B cell (primary cell): ENCODE measurements at regions not wholly inside any gene's neighbourhood (a gene's known extent, or its start where the extent isn't known, plus 50 kb on each side); places are given as distances from the start of the nearest gene placed in this dataset.

ENCODE experiments used
- ATAC-seq: fragments of 200-7000 bp; cut with Tn5 transposase; one replicate; pipeline ENCODE4 v1.10.0; 2021; ENCODE audit warnings: low read depth, mild to moderate bottlenecking, moderate number of reproducible peaks, moderate library complexity
- CTCF ChIA-PET: fragments of 350-600 bp; sonication (Branson Sonifier 250); formaldehyde crosslinking; loops from one replicate; lab custom pipeline; 2021; ENCODE audit warnings: antibody characterized with exemption, inconsistent platforms; lab: Charles Lee
- POLR2A ChIA-PET: fragments of 350-600 bp; sonication (Branson Sonifier 250); formaldehyde crosslinking; loops from one replicate; lab custom pipeline; 2021; ENCODE audit warnings: antibody characterized with exemption; lab: Charles Lee
- DNase-seq: peaks from one replicate; pipeline ENCODE4 v3.0.0; 2013
- H2AFZ ChIP-seq: 2 replicates; pipeline ENCODE4 v1.6.1; 2012; ENCODE audit warnings: mild to moderate bottlenecking, low read depth, low read length; ENCODE audit not compliant: insufficient read depth, poor library complexity, severe bottlenecking
- H3K27ac ChIP-seq, 2 donors: 1 replicate in 1 of 2; 2 replicates in 1 of 2; pipeline ENCODE4 v1.5.1; 2012 to 2013; ENCODE audit warnings: low read length in 2 of 2, mild to moderate bottlenecking in 2 of 2, moderate library complexity in 1 of 2
- H3K27me3 ChIP-seq, 4 experiments: fragments of 200-600 bp in 1 of 4; sonication (generic) in 1 of 4; replicated peaks in 1 of 4; 1 replicate in 2 of 4; 2 replicates in 2 of 4; pipeline versions ENCODE4 v1.6.1 to v1.7.0; 2013 to 2016; ENCODE audit warnings: low read length in 3 of 4, mild to moderate bottlenecking in 2 of 4, mixed read lengths in 1 of 4, moderate library complexity in 1 of 4; ENCODE audit not compliant: insufficient read depth in 4 of 4, control insufficient read depth in 3 of 4; ENCODE audit errors: control extremely low read depth in 1 of 4
- H3K36me3 ChIP-seq, 2 experiments: replicated peaks in 1 of 2; 1 replicate in 1 of 2; 2 replicates in 1 of 2; pipeline versions ENCODE4 v1.6.1 to v1.7.1; 2013; ENCODE audit warnings: low read length in 1 of 2; ENCODE audit not compliant: insufficient read depth in 2 of 2, control insufficient read depth in 1 of 2; ENCODE audit errors: control extremely low read depth in 1 of 2, extremely low read depth in 1 of 2
- H3K4me1 ChIP-seq, 2 donors: fragments of 200-600 bp in 1 of 2; sonication (generic) in 1 of 2; 1 replicate in 1 of 2; 2 replicates in 1 of 2; pipeline versions ENCODE4 v1.5.1 to v1.6.1; 2013 to 2017; ENCODE audit warnings: low read length in 2 of 2; ENCODE audit not compliant: control insufficient read depth in 2 of 2, insufficient read depth in 2 of 2
- H3K4me2 ChIP-seq: replicated peaks from 2 replicates; pipeline ENCODE3; 2012; ENCODE audit warnings: mild to moderate bottlenecking, low read depth, low read length; ENCODE audit not compliant: poor library complexity, severe bottlenecking
- H3K4me3 ChIP-seq, 5 experiments: fragments of 200-600 bp in 1 of 5; sonication (generic) in 1 of 5; 1 replicate in 3 of 5; 2 replicates in 2 of 5; pipeline versions ENCODE4 v1.5.1 to v1.7.0; 2011 to 2016; ENCODE audit warnings: low read length in 4 of 5, mild to moderate bottlenecking in 4 of 5, low read depth in 2 of 5, control low read depth in 1 of 5, moderate library complexity in 1 of 5; ENCODE audit not compliant: insufficient read depth in 1 of 5; ENCODE audit errors: control extremely low read depth in 1 of 5, extremely low read depth in 1 of 5
- H3K79me2 ChIP-seq: fragments of 200-600 bp; sonication (generic); one replicate; pipeline ENCODE4 v1.6.0; 2016; ENCODE audit warnings: low read length; ENCODE audit not compliant: control insufficient read depth, insufficient read depth
- H3K9ac ChIP-seq: fragments of 200-600 bp; sonication (generic); 2 replicates; pipeline ENCODE4 v1.6.1; 2017; ENCODE audit warnings: mild to moderate bottlenecking, low read length, moderate library complexity
- H3K9me3 ChIP-seq, 3 donors: one replicate each; pipeline versions ENCODE4 v1.6.1 to v1.7.1; 2013; ENCODE audit warnings: low read length in 2 of 3; ENCODE audit not compliant: control insufficient read depth in 2 of 3, insufficient read depth in 1 of 3; ENCODE audit errors: control extremely low read depth in 1 of 3
- H4K20me1 ChIP-seq: 2 replicates; pipeline ENCODE4 v1.6.0; 2012; ENCODE audit warnings: mild to moderate bottlenecking, low read length; ENCODE audit not compliant: insufficient read depth, control insufficient read depth, poor library complexity, severe bottlenecking
- H3K27ac Mint-ChIP-seq: one replicate; pipeline ENCODE4 v1.8.0; 2021; ENCODE audit warnings: mixed read lengths
- H3K27me3 Mint-ChIP-seq: one replicate; pipeline ENCODE4 v1.8.0; 2021; ENCODE audit warnings: mixed read lengths
- H3K4me1 Mint-ChIP-seq: one replicate; pipeline ENCODE4 v1.8.0; 2021; ENCODE audit warnings: mixed read lengths
- H3K4me3 Mint-ChIP-seq: one replicate; pipeline ENCODE4 v1.8.0; 2021; ENCODE audit warnings: mixed read lengths
- H3K9me3 Mint-ChIP-seq: one replicate; pipeline ENCODE4 v1.8.0; 2022; ENCODE audit warnings: mixed read lengths; ENCODE audit not compliant: insufficient read depth
- CTCF ChIP-seq: fragments of 200-600 bp; IDR thresholded peaks from one replicate; pipeline ENCODE4 v1.8.0; 2022; ENCODE audit warnings: antibody characterized with exemption, mild to moderate bottlenecking
- EZH2 ChIP-seq: IDR thresholded peaks from 2 replicates; pipeline ENCODE4 v1.6.1; 2012; ENCODE audit warnings: borderline replicate concordance, low read depth, mild to moderate bottlenecking, moderate library complexity, low read length; ENCODE audit not compliant: insufficient read depth, poor library complexity, severe bottlenecking
- WGBS: methylation state at CpG from one replicate; pipeline ENCODE4 v1.1.5; 2013; ENCODE audit warnings: missing lambda C conversion rate; ENCODE audit not compliant: insufficient coverage; 5-methylcytosine and 5-hydroxymethylcytosine counted together
- intact Hi-C: fragments of 100-400 bp; cut with micrococcal nuclease; formaldehyde crosslinking; loops from one replicate; pipeline ENCODE4 v1.10.0; 2022

- ATAC-seq (peak; percentile 73), DNase-seq (peak; percentile 75)
- ChIA-PET CTCF (interaction anchor here (1.0 to 17.5 kb wide), 23 partner anchors 9 to 322 kb away, joined by 3 to 577 read pairs (median 8); no protein-coding TSS in a partner anchor), POLR2A (interaction anchor here (1.1 to 17.8 kb wide), 7 partner anchors 9 to 311 kb away, joined by 4 to 509 read pairs (median 4); no protein-coding TSS in a partner anchor)
- Histone ChIP-seq H3K4me1 (peaks cover 56 to 61% of the 10 kb centered on the region in 2 donors), H3K9me3 (peaks cover 0 to 6% (median 1%) of the 10 kb centered on the region in 3 donors), H3K79me2 (peaks cover 50% of the 10 kb centered on the region), H4K20me1 (no peaks in the 10 kb centered on the region), H3K4me3 (peak overlapping the region; percentile 31 to 66 (median 41)), H3K9ac (peak overlapping the region; percentile 62), H3K36me3 (no peaks in the 10 kb centered on the region), H2AFZ (peak overlapping the region; percentile 13), H3K27ac (peak overlapping the region; percentile 98 to 100), H3K27me3 (no peaks in the 10 kb centered on the region), H3K4me2 (peak overlapping the region; percentile 76)
- Mint-ChIP-seq H3K27me3 (no peaks in the 10 kb centered on the region), H3K4me3 (peak overlapping the region; percentile 86), H3K27ac (peak overlapping the region; percentile 93), H3K9me3 (no peaks in the 10 kb centered on the region), H3K4me1 (peaks cover 69% of the 10 kb centered on the region)
- intact Hi-C loops, result loop anchor here (1.0 to 5.0 kb wide), 6 partner anchors 23 to 1376 kb away; partner anchors contain the start of gene RPIA
- no peak for TF ChIP-seq EZH2
- TF ChIP-seq CTCF, result peak; percentile 46
- WGBS, result 45% methylated on average over 6 of the region's 8 CpGs
These were observed 141.0 kb downstream of the RPIA start for GRCh38 chr2:88832311-88832991.

GRCh38 chr2:88832992-88833389 is 141.5 kb downstream of the RPIA start:
- H3K4me1 Mint-ChIP-seq, result peaks cover 70% of the 10 kb centered on the region
- Histone ChIP-seq H3K9ac (peak overlapping the region; percentile 62), H3K9me3 (peaks cover 0 to 8% (median 4%) of the 10 kb centered on the region in 3 donors), H3K4me3 (peak overlapping the region; percentile 31 to 66 (median 41)), H3K4me2 (peak overlapping the region; percentile 76), H4K20me1 (no peaks in the 10 kb centered on the region), H3K36me3 (no peaks in the 10 kb centered on the region), H3K27me3 (no peaks in the 10 kb centered on the region), H2AFZ (no peak overlapping the region), H3K4me1 (peaks cover 61 to 66% of the 10 kb centered on the region in 2 donors), H3K27ac (peak overlapping the region; percentile 98 to 100), H3K79me2 (peaks cover 55% of the 10 kb centered on the region)
- no peaks in the 10 kb centered on the region for H3K9me3 Mint-ChIP-seq
- WGBS, result no CpG with 5 or more reads among the region's 1 CpG
- no peak for TF ChIP-seq CTCF
- no peak for TF ChIP-seq EZH2
- no peaks in the 10 kb centered on the region for H3K27me3 Mint-ChIP-seq
- ChIA-PET POLR2A (interaction anchor here (1.1 to 17.8 kb wide), 7 partner anchors 8 to 310 kb away, joined by 4 to 509 read pairs (median 4); no protein-coding TSS in a partner anchor), CTCF (interaction anchor here (1.3 to 17.5 kb wide), 16 partner anchors 9 to 320 kb away, joined by 3 to 577 read pairs (median 18); no protein-coding TSS in a partner anchor)
- intact Hi-C loops, result loop anchor here (1.0 to 5.0 kb wide), 6 partner anchors 22 to 1376 kb away; partner anchors contain the start of gene RPIA
- H3K4me3 Mint-ChIP-seq, result peak overlapping the region; percentile 86
- DNase-seq, result no peak
- H3K27ac Mint-ChIP-seq, result peak overlapping the region; percentile 93
- ATAC-seq, result no peak
